Skeletal muscle tissue (tissue), 3 donors: ENCODE measurements at regions not wholly inside any gene's neighbourhood (a gene's known extent, or its start where the extent isn't known, plus 50 kb on each side); places are given as distances from the start of the nearest gene placed in this dataset.
A peak's percentile ranks its signal among the peaks of the same experiment; 100 is the strongest.

ENCODE experiments used
- H3K27ac ChIP-seq: one replicate; pipeline ENCODE4 v1.7.0; 2013; ENCODE audit warnings: mild to moderate bottlenecking, low read depth, low read length, inconsistent platforms
- H3K27me3 ChIP-seq, 3 donors: one replicate each; pipeline ENCODE4 v1.7.0; 2013; ENCODE audit warnings: low read length in 3 of 3; ENCODE audit not compliant: control insufficient read depth in 3 of 3, insufficient read depth in 3 of 3
- H3K36me3 ChIP-seq, 3 donors: one replicate each; pipeline ENCODE4 v1.7.0; 2013; ENCODE audit warnings: low read length in 3 of 3; ENCODE audit not compliant: control insufficient read depth in 3 of 3, insufficient read depth in 3 of 3
- H3K4me1 ChIP-seq, 3 donors: one replicate each; pipeline ENCODE4 v1.7.0; 2013; ENCODE audit warnings: low read length in 3 of 3, mild to moderate bottlenecking in 3 of 3; ENCODE audit not compliant: control insufficient read depth in 3 of 3, insufficient read depth in 3 of 3
- H3K4me3 ChIP-seq, 3 donors: one replicate each; pipeline ENCODE4 v1.7.0; 2013; ENCODE audit warnings: low read length in 3 of 3
- H3K9ac ChIP-seq, 3 donors: one replicate each; pipeline ENCODE4 v1.7.0; 2013; ENCODE audit warnings: low read length in 3 of 3, mild to moderate bottlenecking in 3 of 3, moderate library complexity in 2 of 3, low read depth in 1 of 3
- H3K9me3 ChIP-seq, 3 donors: one replicate each; pipeline ENCODE4 v1.7.0; 2013; ENCODE audit warnings: low read length in 3 of 3; ENCODE audit not compliant: control insufficient read depth in 3 of 3
- donor health status: Osteomylitis.

GRCh38 chr12:124455336-124455735 is 112.1 kb downstream of the NCOR2 start:
- no peaks in the 10 kb centered on the region for H3K27me3 ChIP-seq
- H3K4me3 ChIP-seq = no peak overlapping the region
- peak overlapping the region; percentile 94 for H3K27ac ChIP-seq
- H3K36me3 ChIP-seq = peaks cover 18 to 30% (median 23%) of the 10 kb centered on the region in 3 donors
- H3K9ac ChIP-seq = peak overlapping the region in 1 of 3 donors; percentile 40
- peaks cover 57 to 80% (median 71%) of the 10 kb centered on the region in 3 donors for H3K4me1 ChIP-seq
- H3K9me3 ChIP-seq = peaks cover 0 to 2% (median 0%) of the 10 kb centered on the region in 3 donors

- Histone ChIP-seq H3K27ac (peak overlapping the region; percentile 94), H3K36me3 (peaks cover 19 to 26% (median 24%) of the 10 kb centered on the region in 3 donors), H3K4me1 (peaks cover 62 to 86% (median 77%) of the 10 kb centered on the region in 3 donors), H3K9me3 (peaks cover 0 to under 1% (median 0%) of the 10 kb centered on the region in 3 donors), H3K4me3 (no peak overlapping the region), H3K27me3 (no peaks in the 10 kb centered on the region), H3K9ac (peak overlapping the region in 1 of 3 donors; percentile 88)
Observed at GRCh38 chr12:124454735-124455134, 112.7 kb downstream of the NCOR2 start.

GRCh38 chr12:124454352-124454725 is 113.1 kb downstream of the NCOR2 start:
- no peaks in the 10 kb centered on the region for H3K9me3 ChIP-seq
- H3K4me3 ChIP-seq = no peak overlapping the region
- H3K27ac ChIP-seq = peak overlapping the region; percentile 94
- peaks cover 63 to 85% (median 78%) of the 10 kb centered on the region in 3 donors for H3K4me1 ChIP-seq
- peak overlapping the region; percentile 53 to 88 (median 80) for H3K9ac ChIP-seq
- peaks cover 15 to 22% (median 21%) of the 10 kb centered on the region in 3 donors for H3K36me3 ChIP-seq
- H3K27me3 ChIP-seq = no peaks in the 10 kb centered on the region

GRCh38 chr12:124453419-124454351 is 113.7 kb downstream of the NCOR2 start:
- peaks cover 13 to 23% (median 18%) of the 10 kb centered on the region in 3 donors for H3K36me3 ChIP-seq
- H3K4me3 ChIP-seq = peak overlapping the region; percentile 35 to 65 (median 57)
- peak overlapping the region; percentile 77 to 88 (median 80) for H3K9ac ChIP-seq
- H3K27ac ChIP-seq = peak overlapping the region; percentile 94
- no peaks in the 10 kb centered on the region for H3K9me3 ChIP-seq
- H3K27me3 ChIP-seq = no peaks in the 10 kb centered on the region
- H3K4me1 ChIP-seq = peaks cover 61 to 81% (median 78%) of the 10 kb centered on the region in 3 donors

GRCh38 chr12:124452576-124453331 is 114.7 kb downstream of the NCOR2 start:
- Histone ChIP-seq H3K27me3 (no peaks in the 10 kb centered on the region), H3K9ac (peak overlapping the region; percentile 77 to 88 (median 80)), H3K36me3 (peaks cover 14 to 26% (median 24%) of the 10 kb centered on the region in 3 donors), H3K4me1 (peaks cover 52 to 71% (median 69%) of the 10 kb centered on the region in 3 donors), H3K4me3 (peak overlapping the region in 2 of 3 donors; percentile 46 to 65), H3K27ac (peak overlapping the region; percentile 94), H3K9me3 (no peaks in the 10 kb centered on the region)

GRCh38 chr12:124451637-124452243 is 115.7 kb downstream of the NCOR2 start:
- peak overlapping the region in 2 of 3 donors; percentile 33 to 43 for H3K9ac ChIP-seq
- no peak overlapping the region for H3K27ac ChIP-seq
- no peak overlapping the region for H3K4me3 ChIP-seq
- peaks cover 51 to 64% (median 61%) of the 10 kb centered on the region in 3 donors for H3K4me1 ChIP-seq
- H3K36me3 ChIP-seq = peaks cover 16 to 26% (median 26%) of the 10 kb centered on the region in 3 donors
- no peaks in the 10 kb centered on the region for H3K27me3 ChIP-seq
- H3K9me3 ChIP-seq = no peaks in the 10 kb centered on the region

GRCh38 chr12:124451016-124451415 is 116.4 kb downstream of the NCOR2 start:
- peak overlapping the region in 1 of 3 donors; percentile 33 for H3K9ac ChIP-seq
- H3K27ac ChIP-seq = no peak overlapping the region
- no peaks in the 10 kb centered on the region for H3K9me3 ChIP-seq
- H3K36me3 ChIP-seq = peaks cover 16 to 25% (median 23%) of the 10 kb centered on the region in 3 donors
- H3K27me3 ChIP-seq = no peaks in the 10 kb centered on the region
- peaks cover 45 to 57% (median 55%) of the 10 kb centered on the region in 3 donors for H3K4me1 ChIP-seq
- H3K4me3 ChIP-seq = no peak overlapping the region

- Histone ChIP-seq H3K9ac (no peak overlapping the region), H3K36me3 (peaks cover 16 to 29% (median 24%) of the 10 kb centered on the region in 3 donors), H3K4me3 (no peak overlapping the region), H3K9me3 (no peaks in the 10 kb centered on the region), H3K4me1 (peaks cover 40 to 51% (median 50%) of the 10 kb centered on the region in 3 donors), H3K27me3 (no peaks in the 10 kb centered on the region), H3K27ac (no peak overlapping the region)
Observed at GRCh38 chr12:124450376-124450750, 117.0 kb downstream of the NCOR2 start.

- H3K9me3 ChIP-seq = no peaks in the 10 kb centered on the region
- H3K27me3 ChIP-seq = no peaks in the 10 kb centered on the region
- H3K4me1 ChIP-seq = peaks cover 34 to 45% (median 45%) of the 10 kb centered on the region in 3 donors
- H3K27ac ChIP-seq = no peak overlapping the region
- H3K4me3 ChIP-seq = no peak overlapping the region
- H3K9ac ChIP-seq = peak overlapping the region in 1 of 3 donors; percentile 25
- peaks cover 18 to 29% (median 24%) of the 10 kb centered on the region in 3 donors for H3K36me3 ChIP-seq
Observed at GRCh38 chr12:124449623-124450375, 117.6 kb downstream of the NCOR2 start.
